ENCODE measurements at regions not wholly inside any gene's neighbourhood (a gene's known extent, or its start where the extent isn't known, plus 50 kb on each side); places are given as distances from the start of the nearest gene placed in this dataset.

GRCh38 chr6:156646496-156646895, 130.7 kb upstream of the ARID1B start:
- H3K4me3 ChIP-seq (replicated peaks; ENCODE audit: insufficient read depth, low read length): no peak overlapping the region
- H3K27ac ChIP-seq (replicated peaks): no peak overlapping the region
- TF ChIP-seq REST (IDR thresholded peaks at IDR 0.05; ENCODE audit: insufficient replicate concordance, low read depth): no peak
- TF ChIP-seq SPI1 (IDR thresholded peaks at IDR 0.05; ENCODE audit: borderline replicate concordance, low read depth): no peak
- no peak for TF ChIP-seq CTCF (IDR thresholded peaks at IDR 0.05; ENCODE audit: insufficient read depth, low read length)
- TF ChIP-seq POLR2AphosphoS5 (IDR thresholded peaks at IDR 0.05; ENCODE audit: low read depth): no peak
- no peak for TF ChIP-seq GABPA (IDR thresholded peaks at IDR 0.05; ENCODE audit: low read depth)
- H3K27me3 ChIP-seq (ENCODE audit: insufficient read depth, poor library complexity, severe bottlenecking): no peaks in the 10 kb centered on the region
- no peak for DNase-seq (ENCODE audit: low read depth in 1 of 2, low spot score in 1 of 2)

- Histone ChIP-seq H3K4me3 (replicated peaks; ENCODE audit: insufficient read depth, low read length) (no peak overlapping the region), H3K27me3 (ENCODE audit: insufficient read depth, poor library complexity, severe bottlenecking) (no peaks in the 10 kb centered on the region), H3K27ac (replicated peaks) (no peak overlapping the region)
- DNase-seq (ENCODE audit: low read depth in 1 of 2, low spot score in 1 of 2): no peak
- TF ChIP-seq CTCF (IDR thresholded peaks at IDR 0.05; ENCODE audit: insufficient read depth, low read length) (no peak), SPI1 (IDR thresholded peaks at IDR 0.05; ENCODE audit: borderline replicate concordance, low read depth) (no peak), POLR2AphosphoS5 (IDR thresholded peaks at IDR 0.05; ENCODE audit: low read depth) (no peak), REST (IDR thresholded peaks at IDR 0.05; ENCODE audit: insufficient replicate concordance, low read depth) (no peak), GABPA (IDR thresholded peaks at IDR 0.05; ENCODE audit: low read depth) (no peak)
These were observed 132.1 kb upstream of the ARID1B start for GRCh38 chr6:156645097-156645496.

GRCh38 chr6:156639009-156639721, 138.0 kb upstream of the ARID1B start:
- TF ChIP-seq CTCF (IDR thresholded peaks at IDR 0.05; ENCODE audit: insufficient read depth, low read length) (no peak), GABPA (IDR thresholded peaks at IDR 0.05; ENCODE audit: low read depth) (no peak), REST (IDR thresholded peaks at IDR 0.05; ENCODE audit: insufficient replicate concordance, low read depth) (no peak), POLR2AphosphoS5 (IDR thresholded peaks at IDR 0.05; ENCODE audit: low read depth) (no peak), SPI1 (IDR thresholded peaks at IDR 0.05; ENCODE audit: borderline replicate concordance, low read depth) (no peak)
- H3K4me3 ChIP-seq (replicated peaks; ENCODE audit: insufficient read depth, low read length): no peak overlapping the region
- DNase-seq (ENCODE audit: low read depth in 1 of 2, low spot score in 1 of 2): no peak
- H3K27ac ChIP-seq (replicated peaks): no peak overlapping the region
- H3K27me3 ChIP-seq (ENCODE audit: insufficient read depth, poor library complexity, severe bottlenecking): no peaks in the 10 kb centered on the region
